Fibroblast of skin of left quadriceps (primary cell): ENCODE measurements at regions not wholly inside any gene's neighbourhood (a gene's known extent, or its start where the extent isn't known, plus 50 kb on each side); places are given as distances from the start of the nearest gene placed in this dataset.
"Not testable (repeated sequence)": the region's sequence is repeated elsewhere in the genome, so short reads cannot be mapped to it uniquely, and the experiment has no call there.

Experiments
- DNase-seq, 2 experiments: peaks; one replicate each; pipeline ENCODE4 v3.0.0-alpha.2; 2013; ENCODE audit warnings: low read depth in 2 of 2

DNA sequence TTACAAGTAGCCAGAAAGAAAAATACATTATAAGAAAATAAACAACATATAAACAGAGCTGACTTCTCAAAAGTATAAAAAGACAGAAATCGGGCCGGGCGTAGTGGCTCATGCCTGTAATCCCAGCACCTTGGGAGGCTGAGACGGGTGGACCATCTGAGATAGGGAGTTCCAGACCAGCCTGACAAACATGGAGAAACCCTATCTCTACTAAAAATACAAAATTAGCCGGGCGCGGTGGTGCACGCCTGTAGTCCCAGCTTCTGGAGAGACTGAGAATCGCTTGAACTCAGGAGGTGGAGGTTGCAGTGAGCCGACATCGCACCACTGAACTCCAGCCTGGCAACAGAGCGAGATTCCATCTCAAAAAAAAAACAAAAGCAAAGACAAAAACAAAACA is 373.3 kb upstream of the ARPP21 start:
- DNase-seq: not testable (repeated sequence)

GRCh38 chr3:35275768-35276167 is 363.6 kb upstream of the ARPP21 start:
- no peak for DNase-seq

DNA sequence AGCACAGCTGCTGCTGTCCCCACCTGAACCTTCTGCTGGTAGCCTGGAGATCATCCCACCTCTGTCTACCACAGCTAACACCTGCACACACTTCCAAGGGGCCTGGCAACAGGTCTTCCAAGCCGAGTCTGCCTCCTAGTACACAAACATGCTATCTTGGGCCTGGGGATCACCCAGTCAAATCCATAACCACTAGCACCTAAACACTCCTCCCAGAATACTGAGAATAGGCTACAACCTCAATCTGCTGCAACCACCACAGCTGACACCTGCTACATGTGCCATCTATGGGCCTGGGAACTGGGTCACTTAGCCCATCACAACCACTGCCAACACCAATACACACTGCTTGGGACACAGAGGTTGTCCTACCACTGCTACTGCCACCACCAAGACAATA is 362.8 kb upstream of the ARPP21 start:
- no peak for DNase-seq

- no peak for DNase-seq
These were observed 347.7 kb upstream of the ARPP21 start for GRCh38 chr3:35291471-35292236.

GRCh38 chr3:35292568-35292967 is 346.8 kb upstream of the ARPP21 start:
- DNase-seq: no peak

- no peak for DNase-seq
These were observed 343.4 kb upstream of the ARPP21 start for GRCh38 chr3:35295906-35296305.

GRCh38 chr3:35296533-35296932 is 342.8 kb upstream of the ARPP21 start:
- no peak for DNase-seq

DNA sequence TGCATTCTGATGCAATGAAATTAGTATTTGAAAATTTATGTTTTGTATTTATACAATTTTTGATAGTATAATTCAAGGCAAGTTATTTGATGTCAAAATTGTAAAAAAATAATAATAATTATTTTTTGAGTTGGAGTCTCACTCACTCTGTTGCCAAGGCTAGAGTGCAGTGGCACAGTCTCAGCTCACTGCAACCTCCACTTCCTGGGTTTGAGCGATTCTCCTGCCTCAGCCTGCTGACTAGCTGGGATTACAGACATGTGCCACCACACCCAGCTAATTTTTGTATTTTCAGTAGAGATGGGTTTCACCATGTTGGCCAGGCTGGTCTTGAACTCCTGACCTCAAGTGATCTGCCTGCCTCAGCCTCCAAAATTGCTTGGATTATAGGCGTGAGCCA is 342.4 kb upstream of the ARPP21 start:
- DNase-seq: not testable (repeated sequence)

DNA sequence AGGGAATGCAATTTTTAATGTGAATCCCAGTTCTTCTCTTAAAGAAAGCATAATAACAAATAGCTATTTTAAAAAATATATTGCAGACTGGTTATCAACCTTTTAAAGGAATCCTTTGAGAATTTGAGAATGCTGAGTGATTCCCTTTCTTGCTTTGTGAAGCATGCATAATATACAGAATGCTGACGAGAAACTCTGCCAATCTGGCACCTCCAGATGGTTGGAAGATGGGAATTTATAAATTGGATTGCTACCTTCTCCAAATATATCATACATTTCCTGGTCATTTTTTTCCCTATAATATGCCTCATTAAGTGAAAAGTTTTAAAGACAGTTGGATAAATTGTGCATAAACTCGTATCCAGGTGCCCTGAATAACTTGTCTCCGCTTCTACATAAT is 333.9 kb upstream of the ARPP21 start:
- no peak for DNase-seq

- no peak for DNase-seq
These were observed 332.0 kb upstream of the ARPP21 start for GRCh38 chr3:35307296-35307695.

GRCh38 chr3:35316841-35317240 is 322.5 kb upstream of the ARPP21 start:
- not testable (repeated sequence) for DNase-seq

GRCh38 chr3:35320646-35321407 is 318.5 kb upstream of the ARPP21 start:
- DNase-seq: no peak

GRCh38 chr3:35322070-35322469 is 317.3 kb upstream of the ARPP21 start:
- no peak for DNase-seq

GRCh38 chr3:35335703-35336102 is 303.6 kb upstream of the ARPP21 start:
- no peak for DNase-seq

DNA sequence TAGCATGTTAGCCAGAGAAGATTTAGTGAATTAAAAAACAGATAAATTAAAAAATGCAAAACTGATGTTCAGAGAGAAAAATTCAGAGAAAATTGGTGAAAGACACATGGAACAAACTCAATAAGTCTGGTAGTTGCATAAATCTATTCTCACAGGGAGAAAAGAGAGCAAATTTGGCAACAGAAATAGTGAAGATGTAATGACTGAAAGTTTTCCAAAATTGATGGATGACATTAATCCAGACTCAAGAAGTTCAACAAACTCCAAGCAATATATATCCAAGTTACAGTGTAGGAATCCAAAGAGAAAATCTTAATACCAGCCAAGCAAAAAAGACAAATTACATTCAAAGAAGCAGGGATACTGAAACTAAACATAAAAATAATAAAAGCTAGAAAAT is 302.7 kb upstream of the ARPP21 start:
- no peak for DNase-seq

DNA sequence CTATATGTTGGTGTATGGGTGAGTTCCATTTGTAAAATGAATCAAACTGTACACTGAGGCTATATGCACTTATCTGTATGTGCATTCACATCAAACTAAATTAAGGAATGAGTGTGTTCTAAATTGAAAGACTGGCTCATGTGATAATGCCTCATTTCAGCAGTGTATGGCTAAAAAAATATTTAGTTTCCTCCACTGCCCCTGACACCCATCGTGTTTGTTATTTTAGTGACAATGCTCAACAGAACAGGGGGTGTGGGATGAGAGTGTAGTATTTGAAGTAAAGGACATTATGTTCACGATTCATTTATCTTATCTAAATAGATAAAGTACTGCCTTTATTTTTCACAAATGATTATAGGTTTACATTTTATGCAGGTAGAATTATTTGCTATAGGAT is 301.1 kb upstream of the ARPP21 start:
- no peak for DNase-seq

DNA sequence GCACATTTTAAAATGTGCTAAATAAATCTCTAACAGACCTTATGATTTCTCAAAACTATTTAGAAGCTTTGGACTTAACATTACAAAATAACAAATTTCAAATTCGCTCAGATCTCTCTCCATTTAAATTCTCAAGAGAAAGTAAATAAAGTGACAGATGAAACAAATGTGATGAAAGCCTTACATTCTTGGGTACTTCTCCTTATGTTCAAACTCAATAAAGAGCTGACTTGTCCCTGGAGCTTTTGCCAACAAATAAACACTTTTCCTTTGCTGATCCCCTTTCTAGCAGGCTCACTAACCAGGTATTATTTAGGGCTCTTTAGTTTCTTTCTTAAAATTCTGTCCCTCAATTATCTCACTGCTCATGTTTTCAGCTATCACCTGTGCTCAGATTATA is 259.1 kb upstream of the ARPP21 start:
- DNase-seq: no peak

DNA sequence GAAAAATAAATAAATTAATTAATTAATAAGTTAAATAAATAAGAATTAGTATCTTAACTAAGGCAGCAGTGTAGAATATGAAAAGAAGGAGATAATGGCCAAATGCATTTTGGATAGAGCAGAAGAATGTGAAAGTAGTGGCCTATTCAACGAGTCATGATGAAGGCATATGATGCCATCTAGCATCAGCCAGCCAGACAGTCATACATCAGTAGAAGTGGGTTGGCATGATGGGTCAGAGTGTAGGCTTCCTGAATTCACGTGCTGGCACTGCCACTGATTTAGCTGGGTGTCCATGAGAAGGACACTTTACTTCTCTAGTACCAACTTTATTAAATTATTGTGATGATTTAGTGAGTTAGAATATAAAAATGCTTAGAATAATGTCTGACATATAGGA is 256.1 kb upstream of the ARPP21 start:
- DNase-seq: no peak

- DNase-seq: peak in 1 of 2 experiments; percentile 2
These were observed 255.4 kb upstream of the ARPP21 start for GRCh38 chr3:35383719-35384555.

DNA sequence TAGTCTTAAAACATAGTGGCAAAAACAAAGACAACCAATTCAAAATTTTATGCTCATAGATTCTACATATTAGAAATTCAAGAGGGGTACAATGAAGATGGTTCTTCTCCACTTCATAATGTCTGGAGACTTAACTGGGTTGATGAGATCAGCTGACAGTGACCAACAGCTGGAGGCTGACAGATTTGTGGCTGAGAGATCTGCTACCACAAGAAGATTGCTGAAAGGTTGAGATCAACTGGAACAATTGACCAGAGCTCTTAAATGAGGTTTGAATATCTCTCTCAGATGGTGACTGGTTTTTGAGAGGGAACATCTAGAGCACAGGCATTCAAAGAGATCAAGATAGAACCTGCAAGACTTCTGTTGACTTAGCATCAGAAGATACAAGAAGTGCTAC is 254.1 kb upstream of the ARPP21 start:
- DNase-seq: no peak

DNA sequence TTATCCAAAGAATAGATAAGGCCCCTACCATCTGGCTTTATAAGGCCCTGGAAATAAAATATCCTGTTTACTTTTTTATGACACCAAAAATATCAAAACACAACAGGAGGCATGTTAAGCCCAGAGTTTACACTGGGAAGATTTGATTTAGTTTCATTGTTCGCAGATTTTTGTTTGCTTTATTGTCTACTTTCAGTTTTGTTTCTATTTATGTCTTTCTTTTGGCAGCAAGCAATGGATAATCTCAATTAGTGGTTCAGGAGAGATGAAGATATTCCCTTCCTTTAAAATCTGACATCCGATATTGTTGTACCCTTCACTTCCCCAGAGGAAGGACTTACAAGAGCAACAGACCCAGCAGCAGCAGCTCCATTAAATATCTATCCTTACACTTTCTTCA is 249.4 kb upstream of the ARPP21 start:
- DNase-seq: no peak

DNA sequence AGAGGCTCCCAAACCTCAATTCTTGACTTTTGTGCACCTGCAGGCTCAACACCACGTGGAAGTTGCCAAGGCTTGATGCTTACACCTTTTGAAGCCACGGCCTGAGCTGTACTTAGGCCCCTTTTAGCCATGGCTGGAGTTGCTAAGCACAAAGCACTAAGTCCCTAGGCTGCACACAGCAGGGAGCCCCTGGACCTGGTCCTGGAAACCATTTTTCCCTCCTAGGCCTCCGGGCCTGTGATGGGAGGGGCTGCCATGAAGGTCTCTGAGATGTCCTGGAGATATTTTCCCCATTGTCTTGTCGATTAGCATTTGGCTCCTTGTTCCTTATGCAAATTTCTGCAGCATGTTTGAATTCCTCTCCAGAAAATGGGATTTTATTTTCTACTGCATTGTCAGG is 247.1 kb upstream of the ARPP21 start:
- DNase-seq: no peak
